Duodenal mucosa (tissue), 2 donors: ENCODE measurements at regions not wholly inside any gene's neighbourhood (a gene's known extent, or its start where the extent isn't known, plus 50 kb on each side); places are given as distances from the start of the nearest gene placed in this dataset.
A peak's percentile ranks its signal among the peaks of the same experiment; 100 is the strongest.
"Not testable (repeated sequence)": the region's sequence is repeated elsewhere in the genome, so short reads cannot be mapped to it uniquely, and the experiment has no call there.

Experiments
- H3K27ac ChIP-seq: one replicate; pipeline ENCODE4 v1.7.0; 2013; ENCODE audit warnings: low read depth, low read length
- H3K27me3 ChIP-seq, 2 donors: one replicate each; pipeline ENCODE4 v1.7.0; 2013; ENCODE audit warnings: low read length in 2 of 2, control low read depth in 1 of 2; ENCODE audit not compliant: insufficient read depth in 2 of 2, control insufficient read depth in 1 of 2
- H3K36me3 ChIP-seq, 2 donors: one replicate each; pipeline ENCODE4 v1.7.0; 2013; ENCODE audit warnings: low read length in 2 of 2, control low read depth in 1 of 2; ENCODE audit not compliant: insufficient read depth in 2 of 2, control insufficient read depth in 1 of 2
- H3K4me1 ChIP-seq, 2 donors: one replicate each; pipeline ENCODE4 v1.7.0; 2013; ENCODE audit warnings: low read length in 2 of 2, control low read depth in 1 of 2; ENCODE audit not compliant: insufficient read depth in 2 of 2, control insufficient read depth in 1 of 2
- H3K4me3 ChIP-seq, 2 donors: one replicate each; pipeline ENCODE4 v1.7.0; 2013; ENCODE audit warnings: low read length in 2 of 2, low read depth in 1 of 2
- H3K9ac ChIP-seq, 2 donors: one replicate each; pipeline ENCODE4 v1.7.0; 2013; ENCODE audit warnings: low read length in 2 of 2, low read depth in 1 of 2
- H3K9me3 ChIP-seq, 2 donors: one replicate each; pipeline ENCODE4 v1.7.0; 2013; ENCODE audit warnings: low read length in 2 of 2, control low read depth in 1 of 2; ENCODE audit not compliant: control insufficient read depth in 1 of 2

- not testable (repeated sequence) for H3K4me1 ChIP-seq, H3K9me3 ChIP-seq, H3K9ac ChIP-seq, H3K27ac ChIP-seq, H3K4me3 ChIP-seq, H3K36me3 ChIP-seq, H3K27me3 ChIP-seq
Observed at GRCh38 chr1:143805374-143805773, 166.4 kb downstream of the FAM72C start.

DNA sequence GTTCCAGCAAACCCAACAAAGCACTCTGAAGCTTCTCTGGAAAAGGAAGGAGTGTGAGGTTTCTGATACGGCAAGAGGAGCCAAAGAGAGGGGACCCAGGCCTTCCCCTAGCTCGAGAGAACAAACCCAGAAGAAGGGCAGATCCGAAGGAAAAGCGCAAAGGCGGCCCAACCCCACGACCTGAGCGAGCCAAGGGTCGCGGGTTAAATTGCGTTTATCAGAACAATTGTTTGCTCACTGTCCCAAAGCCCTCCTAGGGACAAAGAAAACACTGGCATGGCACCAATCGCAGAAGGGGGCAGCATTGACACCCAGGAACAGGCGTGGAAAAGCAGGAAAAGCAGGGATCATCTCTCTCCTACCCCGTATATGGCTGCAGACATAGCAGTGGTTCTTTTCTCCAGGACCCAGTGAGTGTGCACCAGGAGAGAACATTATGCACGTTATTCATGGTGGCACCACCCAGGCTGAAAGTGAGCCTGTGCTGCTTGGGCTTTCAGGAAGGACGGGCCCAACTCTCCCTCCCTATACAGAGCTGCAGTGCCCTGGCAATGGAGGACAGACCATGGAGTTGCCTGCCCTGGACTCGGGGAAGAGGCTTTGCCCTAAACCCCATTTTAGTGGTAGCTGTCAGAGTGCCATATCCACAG is 167.0 kb downstream of the FAM72C start:
- H3K27ac ChIP-seq, H3K36me3 ChIP-seq, H3K27me3 ChIP-seq, H3K4me3 ChIP-seq, H3K9me3 ChIP-seq, H3K9ac ChIP-seq, H3K4me1 ChIP-seq: not testable (repeated sequence)

DNA sequence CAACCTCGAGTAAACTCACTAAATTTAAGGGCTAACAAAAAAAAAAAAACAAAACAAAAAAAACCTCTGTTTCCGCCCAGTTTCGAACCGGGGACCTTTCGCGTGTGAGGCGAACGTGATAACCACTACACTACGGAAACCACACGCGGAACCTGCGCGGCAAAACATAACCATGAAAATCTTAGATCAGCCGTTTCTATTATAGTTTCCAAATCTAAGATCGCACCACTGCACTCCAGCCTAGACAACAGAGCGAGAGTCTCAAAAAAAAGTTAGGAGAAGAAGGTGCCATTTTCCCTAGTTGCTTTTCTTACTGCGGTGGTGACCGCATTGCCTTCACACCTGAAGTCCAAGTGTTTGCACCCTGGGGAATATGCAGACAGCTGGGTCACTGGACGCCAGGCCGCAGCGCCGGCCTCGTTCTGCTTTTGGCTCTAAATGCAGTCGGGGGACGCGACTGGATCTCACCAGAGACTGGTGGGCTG is 167.8 kb downstream of the FAM72C start:
- not testable (repeated sequence) for H3K4me1 ChIP-seq, H3K36me3 ChIP-seq, H3K9me3 ChIP-seq, H3K27ac ChIP-seq, H3K27me3 ChIP-seq, H3K9ac ChIP-seq
- peak overlapping the region in 1 of 2 donors; percentile 61 for H3K4me3 ChIP-seq

- not testable (repeated sequence) for H3K9ac ChIP-seq, H3K27ac ChIP-seq, H3K4me1 ChIP-seq, H3K36me3 ChIP-seq, H3K4me3 ChIP-seq, H3K9me3 ChIP-seq, H3K27me3 ChIP-seq
Observed at GRCh38 chr1:143803095-143803494, 168.7 kb downstream of the FAM72C start.

GRCh38 chr1:143799568-143800187 is 172.1 kb downstream of the FAM72C start:
- H3K36me3 ChIP-seq, H3K4me1 ChIP-seq, H3K4me3 ChIP-seq, H3K27me3 ChIP-seq, H3K9me3 ChIP-seq, H3K27ac ChIP-seq, H3K9ac ChIP-seq: not testable (repeated sequence)

DNA sequence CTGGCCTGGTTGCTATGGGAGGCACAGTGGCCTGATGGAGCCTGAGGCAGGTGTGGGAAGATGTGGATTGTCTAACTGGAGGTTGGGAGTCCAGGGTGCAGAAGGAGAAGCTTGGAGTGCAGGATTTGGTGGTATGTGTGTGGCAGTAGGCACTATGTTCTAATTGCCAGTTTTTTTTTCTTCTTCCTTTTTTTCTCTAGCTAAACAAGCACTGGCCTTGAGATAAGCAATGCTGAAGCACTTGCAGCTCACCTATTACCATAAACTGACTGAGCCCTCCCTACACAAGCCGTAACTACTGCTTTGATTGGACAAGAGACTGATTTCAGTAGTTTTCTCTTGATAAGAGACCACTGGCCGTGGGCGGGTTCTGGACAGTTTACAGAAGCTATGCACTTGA is 175.4 kb downstream of the FAM72C start:
- not testable (repeated sequence) for H3K27me3 ChIP-seq, H3K9ac ChIP-seq, H3K4me3 ChIP-seq, H3K36me3 ChIP-seq, H3K27ac ChIP-seq, H3K9me3 ChIP-seq, H3K4me1 ChIP-seq

- H3K27ac ChIP-seq, H3K9ac ChIP-seq, H3K27me3 ChIP-seq, H3K4me1 ChIP-seq, H3K4me3 ChIP-seq, H3K36me3 ChIP-seq, H3K9me3 ChIP-seq: not testable (repeated sequence)
Observed at GRCh38 chr1:143792047-143792937, 179.5 kb downstream of the FAM72C start.

DNA sequence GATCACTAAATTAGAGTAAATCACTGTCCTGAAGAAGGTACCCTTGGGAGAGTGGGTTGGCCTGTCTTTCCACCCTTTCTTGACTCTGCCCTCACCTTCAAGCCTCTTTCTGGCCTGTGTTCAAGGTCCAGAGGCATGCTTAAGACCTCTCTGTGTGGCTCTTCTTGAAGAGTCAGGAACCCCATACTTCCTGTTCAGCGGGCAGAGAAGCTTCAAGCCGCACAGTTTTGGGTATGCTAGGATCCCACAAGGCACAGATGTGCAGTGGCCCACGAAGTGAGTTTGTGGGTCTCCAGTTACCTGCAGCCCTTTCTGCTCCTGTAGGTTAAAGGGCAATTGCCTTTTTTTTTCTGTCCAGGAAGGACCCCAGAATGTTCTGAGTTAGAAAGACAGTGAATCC is 185.4 kb downstream of the FAM72C start:
- not testable (repeated sequence) for H3K27ac ChIP-seq, H3K27me3 ChIP-seq, H3K9me3 ChIP-seq, H3K4me3 ChIP-seq, H3K9ac ChIP-seq, H3K36me3 ChIP-seq, H3K4me1 ChIP-seq

- not testable (repeated sequence) for H3K36me3 ChIP-seq, H3K27ac ChIP-seq, H3K9ac ChIP-seq, H3K4me1 ChIP-seq, H3K27me3 ChIP-seq, H3K9me3 ChIP-seq, H3K4me3 ChIP-seq
Observed at GRCh38 chr1:143785883-143786282, 185.9 kb downstream of the FAM72C start.

DNA sequence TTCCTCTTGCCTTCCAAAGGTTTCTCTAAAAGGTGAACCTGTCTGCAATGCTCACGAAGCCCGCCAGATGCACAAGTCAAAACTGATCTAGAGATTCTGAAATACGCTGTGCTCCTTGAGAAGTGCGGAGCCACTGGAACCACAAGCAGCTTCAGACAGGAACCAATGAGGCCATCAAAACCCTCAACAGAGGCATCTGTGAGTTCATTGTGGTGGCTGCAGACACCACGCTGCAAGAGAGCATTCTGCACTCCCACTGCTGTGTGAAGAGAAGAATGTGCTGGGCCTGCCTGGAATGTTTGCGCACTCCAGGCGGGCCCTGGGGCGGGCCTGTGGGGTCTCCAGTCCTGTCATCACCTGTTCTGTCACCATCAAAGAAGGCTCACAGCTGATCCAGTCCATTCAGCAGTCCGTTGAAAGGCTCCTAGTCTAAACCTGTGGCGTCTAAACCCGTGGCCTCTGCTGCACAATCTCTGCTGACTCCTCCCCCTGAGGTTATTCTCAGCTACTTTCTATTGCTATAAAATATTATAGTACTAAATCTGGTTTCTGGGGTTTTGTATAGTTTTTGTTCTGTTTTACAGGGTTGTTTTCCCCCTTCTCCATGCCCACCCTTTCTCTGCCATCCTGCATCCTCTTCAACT is 187.4 kb downstream of the FAM72C start:
- H3K27ac ChIP-seq, H3K4me1 ChIP-seq, H3K36me3 ChIP-seq, H3K27me3 ChIP-seq, H3K4me3 ChIP-seq, H3K9ac ChIP-seq, H3K9me3 ChIP-seq: not testable (repeated sequence)
